ENCODE measurements at regions not wholly inside any gene's neighbourhood (a gene's known extent, or its start where the extent isn't known, plus 50 kb on each side); places are given as distances from the start of the nearest gene placed in this dataset.
A peak's percentile ranks its signal among the peaks of the same experiment; 100 is the strongest.
"Not testable (repeated sequence)": the region's sequence is repeated elsewhere in the genome, so short reads cannot be mapped to it uniquely, and the experiment has no call there.

DNA sequence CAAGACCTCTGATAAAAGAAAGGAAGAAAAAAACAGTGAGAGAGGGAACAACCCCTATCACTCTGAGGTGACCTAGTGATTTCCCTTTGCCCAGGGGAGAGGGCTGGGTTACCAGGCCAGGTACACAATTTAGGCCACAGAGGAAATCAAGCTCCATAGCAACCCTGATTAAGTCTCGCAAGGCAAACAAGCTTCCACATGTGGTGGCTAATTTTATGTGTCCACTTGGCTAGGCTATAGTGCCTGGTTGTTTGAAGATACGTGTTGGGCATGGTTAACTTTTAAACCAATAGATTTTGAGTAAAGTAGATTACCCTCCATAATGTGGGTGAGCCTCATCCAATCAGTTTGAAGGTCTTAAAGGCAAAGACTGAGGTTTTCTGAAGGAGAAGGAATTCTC lies 108.9 kb upstream of the TERB2 start:
- H3K4me1 ChIP-seq (ENCODE audit: control insufficient read depth in 2 of 2, insufficient read depth in 2 of 2, low read length in 2 of 2); POLR2A ChIA-PET; H3K27me3 ChIP-seq (ENCODE audit: control insufficient read depth in 2 of 2, insufficient read depth in 2 of 2, low read length in 2 of 2); H3K9me3 Mint-ChIP-seq; H3K27ac ChIP-seq (ENCODE audit: low read depth, low read length); H3K36me3 Mint-ChIP-seq; H3K9me3 ChIP-seq (ENCODE audit: control insufficient read depth in 2 of 3, low read length in 3 of 3); H3K27me3 Mint-ChIP-seq; DNase-seq; H3K4me1 Mint-ChIP-seq; intact Hi-C loops (cut with micrococcal nuclease); ATAC-seq; CTCF ChIA-PET; H3K4me3 ChIP-seq (ENCODE audit: low read length); H3K36me3 ChIP-seq (ENCODE audit: control insufficient read depth in 2 of 3, insufficient read depth in 3 of 3, low read length in 3 of 3); H3K4me3 Mint-ChIP-seq; H3K27ac Mint-ChIP-seq: not testable (repeated sequence)

DNA sequence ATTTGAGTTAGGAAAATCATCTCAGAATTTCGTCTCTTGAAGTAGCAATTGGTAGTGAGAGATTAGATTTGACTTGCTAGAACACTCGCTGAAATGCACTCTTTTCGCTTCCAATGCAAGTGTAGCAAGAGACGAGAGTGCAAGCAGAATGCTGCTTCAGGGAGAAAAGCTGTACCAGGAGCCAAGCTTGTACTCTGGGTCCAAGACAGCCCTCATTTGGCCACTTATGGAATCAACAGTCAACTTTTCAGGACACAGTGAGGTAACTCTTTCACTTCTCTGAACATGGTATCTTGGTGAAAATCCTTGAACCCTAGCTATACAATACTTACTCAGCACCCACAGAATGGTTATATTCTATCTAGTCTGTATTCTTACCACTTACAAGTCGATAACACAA lies 107.6 kb upstream of the TERB2 start:
- H3K27ac Mint-ChIP-seq, POLR2A ChIA-PET: not testable (repeated sequence)

DNA sequence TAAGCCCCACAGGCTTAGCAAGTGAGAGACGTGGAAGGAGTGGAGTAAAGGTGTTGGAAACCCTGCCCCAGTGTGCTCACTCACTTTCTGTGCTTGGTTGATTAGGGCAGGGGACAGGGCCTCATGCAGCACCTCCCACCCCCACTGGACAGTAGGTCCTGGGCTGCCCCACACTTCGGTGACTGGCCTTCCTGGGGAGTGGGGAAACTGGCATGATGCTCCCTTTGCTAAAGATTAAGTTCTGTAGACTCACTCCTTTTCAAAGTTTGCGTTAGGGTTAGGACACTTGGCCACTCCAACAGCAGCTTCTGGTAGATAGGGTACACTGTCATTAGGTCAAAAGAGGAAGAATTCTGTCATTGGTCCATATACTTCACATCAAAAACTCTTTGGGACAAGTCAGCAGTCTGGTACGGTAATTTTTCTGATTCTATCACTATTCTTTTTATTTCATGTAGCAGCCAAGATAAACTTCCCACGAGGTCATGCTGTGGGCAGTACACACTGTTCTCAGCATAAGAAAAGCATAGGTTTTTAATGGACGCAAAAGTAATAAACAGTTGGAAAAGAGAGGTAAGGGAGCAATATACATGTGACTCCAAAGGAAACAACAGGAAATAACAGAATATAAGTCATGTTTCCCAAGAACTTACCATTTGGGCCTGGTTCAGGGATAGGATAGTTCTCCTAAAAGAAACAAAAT lies 106.6 kb upstream of the TERB2 start:
- H3K4me1 ChIP-seq (ENCODE audit: control insufficient read depth in 2 of 2, insufficient read depth in 2 of 2, low read length in 2 of 2); ATAC-seq; H3K27ac ChIP-seq (ENCODE audit: low read depth, low read length); H3K36me3 ChIP-seq (ENCODE audit: control insufficient read depth in 2 of 3, insufficient read depth in 3 of 3, low read length in 3 of 3); DNase-seq; CTCF ChIA-PET; H3K36me3 Mint-ChIP-seq; H3K27me3 Mint-ChIP-seq; H3K27ac Mint-ChIP-seq; H3K9me3 ChIP-seq (ENCODE audit: control insufficient read depth in 2 of 3, low read length in 3 of 3); POLR2A ChIA-PET; H3K4me3 ChIP-seq (ENCODE audit: low read length); H3K4me3 Mint-ChIP-seq; H3K27me3 ChIP-seq (ENCODE audit: control insufficient read depth in 2 of 2, insufficient read depth in 2 of 2, low read length in 2 of 2); H3K9me3 Mint-ChIP-seq: not testable (repeated sequence)
- H3K4me1 Mint-ChIP-seq, result peaks cover 0 to 15% (median 2%) of the 10 kb centered on the region in 7 donors
- intact Hi-C loops (cut with micrococcal nuclease), result loop anchor here (5.0 kb wide), 2 partner anchors 72 to 273 kb away; no protein-coding TSS in a partner anchor

More for the DNA sequence above, 107.6 kb upstream of the TERB2 start:
- H3K36me3 ChIP-seq (ENCODE audit: control insufficient read depth in 2 of 3, insufficient read depth in 3 of 3, low read length in 3 of 3); H3K36me3 Mint-ChIP-seq; ATAC-seq; H3K27me3 ChIP-seq (ENCODE audit: control insufficient read depth in 2 of 2, insufficient read depth in 2 of 2, low read length in 2 of 2); DNase-seq; H3K9me3 Mint-ChIP-seq; CTCF ChIA-PET; H3K4me3 ChIP-seq (ENCODE audit: low read length); H3K4me3 Mint-ChIP-seq; H3K27me3 Mint-ChIP-seq; H3K4me1 ChIP-seq (ENCODE audit: control insufficient read depth in 2 of 2, insufficient read depth in 2 of 2, low read length in 2 of 2); intact Hi-C loops (cut with micrococcal nuclease); H3K9me3 ChIP-seq (ENCODE audit: control insufficient read depth in 2 of 3, low read length in 3 of 3); H3K27ac ChIP-seq (ENCODE audit: low read depth, low read length): not testable (repeated sequence)
- H3K4me1 Mint-ChIP-seq, result peaks cover 0 to 15% (median 2%) of the 10 kb centered on the region in 7 donors

GRCh38 chr15:44853304-44853950 lies 103.1 kb upstream of the TERB2 start:
- intact Hi-C loops (cut with micrococcal nuclease), result loop anchor here (1.0 to 5.0 kb wide), 4 partner anchors 69 to 276 kb away; no protein-coding TSS in a partner anchor
- CTCF ChIA-PET, result interaction anchor here (0.6 to 1.4 kb wide), 5 partner anchors 154 to 262 kb away, joined by 3 to 9 read pairs (median 5); no protein-coding TSS in a partner anchor
- H3K27me3 Mint-ChIP-seq; H3K9me3 Mint-ChIP-seq; H3K4me3 ChIP-seq (ENCODE audit: low read length); H3K36me3 ChIP-seq (ENCODE audit: control insufficient read depth in 2 of 3, insufficient read depth in 3 of 3, low read length in 3 of 3); H3K4me1 ChIP-seq (ENCODE audit: control insufficient read depth in 2 of 2, insufficient read depth in 2 of 2, low read length in 2 of 2); H3K27ac ChIP-seq (ENCODE audit: low read depth, low read length); POLR2A ChIA-PET; H3K27me3 ChIP-seq (ENCODE audit: control insufficient read depth in 2 of 2, insufficient read depth in 2 of 2, low read length in 2 of 2); H3K9me3 ChIP-seq (ENCODE audit: control insufficient read depth in 2 of 3, low read length in 3 of 3); H3K36me3 Mint-ChIP-seq: not testable (repeated sequence)
- peak overlapping the region in 1 of 9 donors; percentile 34 for H3K27ac Mint-ChIP-seq
- ATAC-seq (peak; percentile 93), DNase-seq (peak; percentile 25 to 68 (median 56))
- peak overlapping the region in 6 of 10 donors; percentile 15 to 63 (median 52) for H3K4me3 Mint-ChIP-seq
- H3K4me1 Mint-ChIP-seq, result peaks cover 0 to 15% (median 2%) of the 10 kb centered on the region in 7 donors

DNA sequence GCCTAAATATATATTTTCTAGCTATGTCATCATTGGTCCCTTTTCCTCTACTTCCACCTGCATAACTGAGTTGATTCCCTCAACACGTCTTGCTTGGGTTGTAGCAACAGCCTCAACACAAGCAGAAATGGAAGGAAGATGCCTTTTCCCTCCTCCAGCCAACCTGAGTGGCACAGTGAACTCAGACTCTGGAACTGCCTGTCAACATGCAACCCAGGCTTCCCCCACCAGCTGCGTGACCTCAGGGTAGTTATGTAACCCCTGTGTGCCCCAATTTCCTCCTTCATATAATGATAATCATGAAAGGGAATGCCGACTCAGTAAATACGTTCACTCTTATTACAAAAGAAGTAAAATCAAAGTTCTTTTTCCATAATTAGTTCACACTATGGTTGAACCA lies 101.8 kb upstream of the TERB2 start:
- intact Hi-C loops (cut with micrococcal nuclease), result loop anchor here (5.0 kb wide), 2 partner anchors 68 to 277 kb away; no protein-coding TSS in a partner anchor
- not testable (repeated sequence) for H3K4me3 Mint-ChIP-seq, H3K36me3 Mint-ChIP-seq

GRCh38 chr15:44856284-44856683 lies 100.2 kb upstream of the TERB2 start:
- POLR2A ChIA-PET; H3K9me3 ChIP-seq (ENCODE audit: control insufficient read depth in 2 of 3, low read length in 3 of 3); ATAC-seq; DNase-seq; H3K27ac Mint-ChIP-seq; H3K27me3 ChIP-seq (ENCODE audit: control insufficient read depth in 2 of 2, insufficient read depth in 2 of 2, low read length in 2 of 2); intact Hi-C loops (cut with micrococcal nuclease); H3K9me3 Mint-ChIP-seq; H3K36me3 Mint-ChIP-seq; CTCF ChIA-PET; H3K4me1 ChIP-seq (ENCODE audit: control insufficient read depth in 2 of 2, insufficient read depth in 2 of 2, low read length in 2 of 2); H3K27me3 Mint-ChIP-seq; H3K27ac ChIP-seq (ENCODE audit: low read depth, low read length); H3K36me3 ChIP-seq (ENCODE audit: control insufficient read depth in 2 of 3, insufficient read depth in 3 of 3, low read length in 3 of 3); H3K4me3 Mint-ChIP-seq; H3K4me3 ChIP-seq (ENCODE audit: low read length): not testable (repeated sequence)
- H3K4me1 Mint-ChIP-seq, result peaks cover 0 to 15% (median 4%) of the 10 kb centered on the region in 7 donors

More for the DNA sequence above, 101.8 kb upstream of the TERB2 start:
- H3K4me1 Mint-ChIP-seq, result peaks cover 0 to 15% (median 2%) of the 10 kb centered on the region in 7 donors
- DNase-seq; H3K27me3 ChIP-seq (ENCODE audit: control insufficient read depth in 2 of 2, insufficient read depth in 2 of 2, low read length in 2 of 2); CTCF ChIA-PET; ATAC-seq; H3K36me3 ChIP-seq (ENCODE audit: control insufficient read depth in 2 of 3, insufficient read depth in 3 of 3, low read length in 3 of 3); H3K4me1 ChIP-seq (ENCODE audit: control insufficient read depth in 2 of 2, insufficient read depth in 2 of 2, low read length in 2 of 2); H3K9me3 ChIP-seq (ENCODE audit: control insufficient read depth in 2 of 3, low read length in 3 of 3); H3K9me3 Mint-ChIP-seq; H3K27ac ChIP-seq (ENCODE audit: low read depth, low read length); H3K27me3 Mint-ChIP-seq; POLR2A ChIA-PET; H3K27ac Mint-ChIP-seq; H3K4me3 ChIP-seq (ENCODE audit: low read length): not testable (repeated sequence)
